GM12878 (cell line): ENCODE measurements at regions not wholly inside any gene's neighbourhood (a gene's known extent, or its start where the extent isn't known, plus 50 kb on each side); places are given as distances from the start of the nearest gene placed in this dataset.

Source experiments
- ATAC-seq: fragments of 200-7000 bp; cut with Tn5 transposase; 3 replicates; pipeline ENCODE4 v1.9.1; 2020; ENCODE audit warnings: mild to moderate bottlenecking, moderate library complexity
- BruUV-seq: library from RNA; stranded (reverse); fragments of 400-500 nt; replicated peaks from 2 replicates; lab custom pipeline; 2021; lab: Mats Ljungman, UMichigan
- CTCF ChIA-PET: fragments of 300-600 bp; sonication (Branson Sonifier 250); formaldehyde crosslinking; extraction: SDS; loops from one replicate; lab custom pipeline; 2021; ENCODE audit warnings: inconsistent platforms; lab: Yijun Ruan, JAX
- POLR2A ChIA-PET: fragments of 350-600 bp; formaldehyde crosslinking; extraction: SDS; loops from one replicate; lab custom pipeline; 2021; ENCODE audit warnings: inconsistent platforms; lab: Charles Lee
- RAD21 ChIA-PET: fragments of 300-600 bp; sonication (Branson Sonifier 250); formaldehyde crosslinking; loops from one replicate; lab custom pipeline; 2023; ENCODE audit warnings: antibody characterized with exemption; ENCODE audit not compliant: unreplicated experiment; lab: Charles Lee
- SMC1A ChIA-PET: fragments of 300-600 bp; sonication (Branson Sonifier 250); formaldehyde crosslinking; loops from one replicate; lab custom pipeline; 2023; ENCODE audit not compliant: unreplicated experiment, uncharacterized antibody; lab: Charles Lee
- DNase-seq: peaks from one replicate; pipeline ENCODE4 v3.0.0-alpha.2; 2011; ENCODE audit warnings: low read depth, low spot score
- FAIRE-seq: peaks from 3 replicates; lab custom pipeline; 2011; peaks lifted over from hg19 to GRCh38; lab: Jason Lieb, UNC
- H2AFZ ChIP-seq: 2 replicates; pipeline ENCODE4 v1.6.0; 2011; ENCODE audit warnings: low read depth, low read length, control low read depth; ENCODE audit not compliant: control insufficient read depth
- H3K27ac ChIP-seq: 2 replicates; pipeline ENCODE4 v1.5.1; 2011; ENCODE audit warnings: control low read depth; ENCODE audit not compliant: control insufficient read depth, insufficient read depth
- H3K27me3 ChIP-seq, 2 experiments: replicated peaks in 1 of 2; 2 replicates each; pipeline versions ENCODE4 v1.6.0 to v1.6.1; 2011; ENCODE audit warnings: low read length in 1 of 2; ENCODE audit not compliant: control insufficient read depth in 2 of 2, insufficient read depth in 2 of 2
- H3K36me3 ChIP-seq, 2 experiments: 2 replicates each; pipeline ENCODE4 v1.5.1; 2011; ENCODE audit warnings: low read length in 1 of 2; ENCODE audit not compliant: control insufficient read depth in 2 of 2, insufficient read depth in 2 of 2
- H3K4me1 ChIP-seq: 2 replicates; pipeline ENCODE4 v1.6.1; 2011; ENCODE audit warnings: mild to moderate bottlenecking, low read length, moderate library complexity, mixed read lengths; ENCODE audit not compliant: control insufficient read depth, insufficient read depth
- H3K4me2 ChIP-seq: 2 replicates; pipeline ENCODE4 v1.6.0; 2011; ENCODE audit warnings: control low read depth; ENCODE audit not compliant: control insufficient read depth, insufficient read depth
- H3K4me3 ChIP-seq: fragments of 200-600 bp; sonication (generic); 2 replicates; pipeline ENCODE4 v1.5.1; 2016
- H3K79me2 ChIP-seq: 2 replicates; pipeline ENCODE4 v1.6.0; 2011; ENCODE audit warnings: low read length; ENCODE audit not compliant: control insufficient read depth, insufficient read depth
- H3K9ac ChIP-seq: 2 replicates; pipeline ENCODE4 v1.8.0; 2011; ENCODE audit warnings: low read length, control low read depth, mixed read lengths; ENCODE audit not compliant: control insufficient read depth, insufficient read depth
- H3K9me3 ChIP-seq: replicated peaks from 3 replicates; pipeline ENCODE4 v1.5.1; 2011; ENCODE audit warnings: mild to moderate bottlenecking, low read length; ENCODE audit not compliant: control insufficient read depth, insufficient read depth
- H4K20me1 ChIP-seq: 2 replicates; pipeline ENCODE4 v1.6.0; 2011; ENCODE audit not compliant: control insufficient read depth, insufficient read depth
- EZH2 ChIP-seq: IDR thresholded peaks from 2 replicates; pipeline ENCODE4 v1.6.1; 2012; ENCODE audit warnings: low read depth, mild to moderate bottlenecking, control low read depth, inconsistent platforms, low read length, borderline replicate concordance; ENCODE audit not compliant: control insufficient read depth
- IKZF1 ChIP-seq: fragments of 450-650 bp; conservative IDR thresholded peaks from 2 replicates; pipeline ENCODE4 v1.6.1; 2017; ENCODE audit warnings: antibody characterized with exemption, mild to moderate bottlenecking
- NFXL1 ChIP-seq: fragments of 450-650 bp; IDR thresholded peaks from 2 replicates; pipeline ENCODE4 v1.6.1; 2017; ENCODE audit warnings: antibody characterized with exemption, mild to moderate bottlenecking, borderline replicate concordance
- RAD21 ChIP-seq: IDR thresholded peaks from 2 replicates; pipeline ENCODE4 v1.6.1; 2011; ENCODE audit warnings: mild to moderate bottlenecking, low read depth, low read length, moderate library complexity; ENCODE audit not compliant: insufficient read depth
- REST ChIP-seq: IDR thresholded peaks from 2 replicates; pipeline ENCODE4 v1.6.1; 2012; ENCODE audit warnings: mild to moderate bottlenecking, low read depth, low read length
- TCF7 ChIP-seq: IDR thresholded peaks from 2 replicates; pipeline ENCODE4 v1.6.1; 2014; ENCODE audit warnings: antibody characterized with exemption, borderline replicate concordance
- ZNF622 ChIP-seq: fragments of 450-650 bp; IDR thresholded peaks from 2 replicates; pipeline ENCODE4 v1.6.1; 2017; ENCODE audit warnings: mild to moderate bottlenecking, inconsistent platforms
- WGBS: methylation state at CpG from one replicate; pipeline ENCODE4 v1.1.6; 2016; ENCODE audit warnings: low lambda C conversion rate; ENCODE audit not compliant: insufficient replicate concordance, insufficient coverage; ENCODE audit errors: missing lambda C conversion rate; 5-methylcytosine and 5-hydroxymethylcytosine counted together
- in situ Hi-C: fragments of 300-500 bp; cut with MboI; formaldehyde crosslinking; loops from 9 replicates; pipeline ENCODE4 v1.14.3; 2018; ENCODE audit warnings: mixed read lengths
- intact Hi-C: fragments of 100-400 bp; cut with micrococcal nuclease; formaldehyde crosslinking; loops from one replicate; pipeline ENCODE4 v1.14.2; 2022; ENCODE audit not compliant: unreplicated experiment

DNA sequence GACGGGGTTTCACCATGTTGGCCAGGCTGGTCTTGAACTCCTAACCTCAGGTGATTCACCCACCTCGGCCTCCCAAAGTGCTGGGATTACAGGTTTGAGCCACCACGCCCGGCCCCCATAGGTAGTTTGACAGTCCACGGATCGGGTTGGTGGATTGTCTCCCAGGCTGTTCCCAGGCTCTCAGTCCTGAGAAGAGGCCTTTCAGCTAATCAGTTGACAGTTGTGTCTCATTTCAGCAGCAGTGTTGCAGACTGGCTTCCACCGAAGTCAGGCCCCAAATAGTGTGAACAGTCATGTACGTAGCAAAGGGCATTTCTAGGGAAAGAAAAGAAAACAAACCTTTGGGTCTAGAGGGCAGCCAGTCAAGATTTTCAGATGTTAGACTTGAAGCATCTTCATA lies 102.4 kb upstream of the TLR3 start:
- ChIA-PET CTCF (no interaction called here), SMC1A (no interaction called here), RAD21 (no interaction called here), POLR2A (no interaction called here)
- Histone ChIP-seq H2AFZ (no peak overlapping the region), H3K9me3 (no peaks in the 10 kb centered on the region), H3K4me1 (no peaks in the 10 kb centered on the region), H3K36me3 (no peaks in the 10 kb centered on the region), H3K9ac (no peak overlapping the region), H3K4me2 (no peak overlapping the region), H3K79me2 (no peaks in the 10 kb centered on the region), H3K27me3 (no peaks in the 10 kb centered on the region), H4K20me1 (no peaks in the 10 kb centered on the region), H3K4me3 (no peak overlapping the region), H3K27ac (no peak overlapping the region)
- BruUV-seq, result no TSS peak
- in situ Hi-C loops (no loop called here), intact Hi-C loops (no loop called here)
- no peak for FAIRE-seq
- ATAC-seq, result no peak
- TF ChIP-seq EZH2, result no peak
- TF ChIP-seq REST, result no peak
- TF ChIP-seq RAD21, result no peak
- TF ChIP-seq NFXL1, result no peak
- TF ChIP-seq ZNF622, result no peak
- no peak for TF ChIP-seq TCF7
- TF ChIP-seq IKZF1, result no peak
- DNase-seq, result no peak
- WGBS, result 79% methylated on average over 8 of the region's 8 CpGs
